ENCODE measurements at regions not wholly inside any gene's neighbourhood (a gene's known extent, or its start where the extent isn't known, plus 50 kb on each side); places are given as distances from the start of the nearest gene placed in this dataset.

DNA sequence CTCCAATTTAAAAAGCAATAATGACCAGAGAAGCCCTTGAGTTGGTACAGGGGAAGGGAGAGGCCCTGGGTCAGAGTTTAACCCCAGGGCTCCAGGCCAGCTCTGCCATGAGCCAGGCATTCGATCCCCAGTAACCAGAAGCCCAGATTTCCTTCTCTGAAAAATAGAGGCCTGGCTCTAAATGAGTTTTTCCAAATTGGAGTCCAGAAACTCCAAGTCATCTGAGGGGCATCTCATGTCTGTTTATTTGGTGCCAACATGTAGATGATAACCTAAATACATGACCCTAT lies 381.9 kb downstream of the CTTN start:
- TF ChIP-seq, protein P1, sequence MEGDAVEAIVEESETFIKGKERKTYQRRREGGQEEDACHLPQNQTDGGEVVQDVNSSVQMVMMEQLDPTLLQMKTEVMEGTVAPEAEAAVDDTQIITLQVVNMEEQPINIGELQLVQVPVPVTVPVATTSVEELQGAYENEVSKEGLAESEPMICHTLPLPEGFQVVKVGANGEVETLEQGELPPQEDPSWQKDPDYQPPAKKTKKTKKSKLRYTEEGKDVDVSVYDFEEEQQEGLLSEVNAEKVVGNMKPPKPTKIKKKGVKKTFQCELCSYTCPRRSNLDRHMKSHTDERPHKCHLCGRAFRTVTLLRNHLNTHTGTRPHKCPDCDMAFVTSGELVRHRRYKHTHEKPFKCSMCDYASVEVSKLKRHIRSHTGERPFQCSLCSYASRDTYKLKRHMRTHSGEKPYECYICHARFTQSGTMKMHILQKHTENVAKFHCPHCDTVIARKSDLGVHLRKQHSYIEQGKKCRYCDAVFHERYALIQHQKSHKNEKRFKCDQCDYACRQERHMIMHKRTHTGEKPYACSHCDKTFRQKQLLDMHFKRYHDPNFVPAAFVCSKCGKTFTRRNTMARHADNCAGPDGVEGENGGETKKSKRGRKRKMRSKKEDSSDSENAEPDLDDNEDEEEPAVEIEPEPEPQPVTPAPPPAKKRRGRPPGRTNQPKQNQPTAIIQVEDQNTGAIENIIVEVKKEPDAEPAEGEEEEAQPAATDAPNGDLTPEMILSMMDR (IDR thresholded peaks at IDR 0.05; ENCODE audit: borderline replicate concordance, insufficient read depth, low read depth, low read length), result no peak
- H3K4me3 ChIP-seq (ENCODE audit: low read depth, low read length), result no peak overlapping the region

- no peak overlapping the region for H3K4me3 ChIP-seq (ENCODE audit: low read depth, low read length)
- TF ChIP-seq, protein P1 (IDR thresholded peaks at IDR 0.05; ENCODE audit: borderline replicate concordance, insufficient read depth, low read depth, low read length), result no peak
Observed at GRCh38 chr11:70782401-70782913, 384.1 kb downstream of the CTTN start.

DNA sequence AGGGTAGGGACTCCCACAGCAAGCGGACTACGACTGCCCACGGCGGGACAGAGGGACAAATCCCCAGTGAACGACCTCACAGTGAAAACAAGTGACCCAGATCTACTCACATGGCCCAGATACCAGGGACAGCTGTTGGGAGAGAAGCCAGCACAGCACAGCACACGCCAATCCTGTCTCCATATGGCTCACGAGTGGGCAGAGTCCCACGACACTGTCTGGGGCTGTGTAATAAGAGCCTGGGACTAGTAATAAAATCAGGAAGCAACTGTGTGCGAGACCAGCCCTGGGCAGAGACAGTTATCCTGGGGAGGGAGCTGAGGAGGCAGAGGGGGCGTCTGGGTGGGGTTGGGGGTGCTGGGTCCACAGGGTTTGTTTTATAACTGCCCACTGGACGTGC lies 385.0 kb downstream of the CTTN start:
- TF ChIP-seq, protein P1 (IDR thresholded peaks at IDR 0.05; ENCODE audit: borderline replicate concordance, insufficient read depth, low read depth, low read length), result no peak

DNA sequence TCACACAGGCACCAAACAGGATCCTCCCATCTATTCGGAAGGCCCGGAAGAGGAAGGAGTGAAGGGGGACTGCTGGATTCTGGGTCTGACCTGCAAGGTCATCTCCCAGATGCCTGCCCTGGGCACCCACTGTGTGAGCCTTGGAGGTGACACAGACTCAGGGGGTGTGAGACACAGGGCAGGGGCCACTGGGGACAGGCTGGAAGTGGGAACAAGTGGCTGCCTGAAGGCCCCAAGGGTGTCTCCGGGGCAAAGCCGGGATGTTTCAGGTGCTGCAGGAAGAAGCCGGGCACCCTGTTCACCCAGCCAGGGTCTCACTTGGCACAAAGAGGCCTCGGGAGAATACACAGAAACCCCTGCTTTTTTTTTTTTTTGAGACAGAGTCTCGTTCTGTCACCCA lies 385.5 kb downstream of the CTTN start:
- TF ChIP-seq, protein P1 (IDR thresholded peaks at IDR 0.05; ENCODE audit: borderline replicate concordance, insufficient read depth, low read depth, low read length), result no peak
- H3K4me3 ChIP-seq (ENCODE audit: low read depth, low read length), result no peak overlapping the region

More for the DNA sequence above, 385.0 kb downstream of the CTTN start:
- H3K4me3 ChIP-seq (ENCODE audit: low read depth, low read length), result no peak overlapping the region

- no peak overlapping the region for H3K4me3 ChIP-seq (ENCODE audit: low read depth, low read length)
- TF ChIP-seq, protein P1 (IDR thresholded peaks at IDR 0.05; ENCODE audit: borderline replicate concordance, insufficient read depth, low read depth, low read length), result no peak
Observed at GRCh38 chr11:70785372-70785771, 387.0 kb downstream of the CTTN start.

DNA sequence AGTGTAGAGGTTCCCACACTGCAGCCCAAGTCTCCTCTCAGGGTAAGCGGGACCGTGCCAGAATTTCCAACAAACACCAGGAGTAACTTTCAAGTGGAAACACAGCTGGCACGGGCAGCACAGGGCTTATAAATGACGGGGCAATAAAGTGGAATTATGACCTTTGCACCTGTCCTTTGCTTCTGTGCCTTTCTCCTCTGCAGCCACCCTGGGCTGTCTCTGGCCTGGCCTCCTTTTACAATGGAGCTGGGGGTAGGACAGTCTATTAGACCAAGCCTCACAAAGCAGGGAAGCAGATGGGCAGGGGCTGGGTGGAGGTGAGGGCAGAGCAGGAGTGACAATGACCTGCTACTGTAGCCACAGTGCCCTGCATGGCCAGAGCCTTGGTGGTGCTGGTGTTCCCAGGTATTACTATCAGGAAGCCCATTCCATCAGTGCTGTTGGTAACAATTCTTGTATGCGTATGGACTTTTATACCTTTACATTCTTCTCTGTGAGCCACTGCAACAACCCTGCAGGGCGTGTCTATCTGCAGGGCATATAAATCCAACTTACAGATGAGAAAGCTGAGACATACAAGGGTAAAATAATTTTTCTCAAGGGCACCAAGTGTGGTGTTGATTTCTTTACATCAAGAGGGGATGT lies 387.8 kb downstream of the CTTN start:
- TF ChIP-seq, protein P1 (IDR thresholded peaks at IDR 0.05; ENCODE audit: borderline replicate concordance, insufficient read depth, low read depth, low read length), result no peak
- H3K4me3 ChIP-seq (ENCODE audit: low read depth, low read length), result no peak overlapping the region

GRCh38 chr11:70788248-70789022 lies 390.1 kb downstream of the CTTN start:
- no peak overlapping the region for H3K4me3 ChIP-seq (ENCODE audit: low read depth, low read length)
- TF ChIP-seq, protein P1 (IDR thresholded peaks at IDR 0.05; ENCODE audit: borderline replicate concordance, insufficient read depth, low read depth, low read length), result no peak
